NB4 (cell line): ENCODE measurements at regions not wholly inside any gene's neighbourhood (a gene's known extent, or its start where the extent isn't known, plus 50 kb on each side); places are given as distances from the start of the nearest gene placed in this dataset.

Source experiments
- MAX ChIP-seq: IDR thresholded peaks from 2 replicates; pipeline ENCODE4 v1.6.1; 2011; ENCODE audit warnings: low read depth, low read length
- MYC ChIP-seq: IDR thresholded peaks from 2 replicates; pipeline ENCODE4 v1.6.1; 2011; ENCODE audit warnings: low read depth, low read length
- POLR2A ChIP-seq: IDR thresholded peaks from 2 replicates; pipeline ENCODE4 v1.6.1; 2011; ENCODE audit warnings: mild to moderate bottlenecking; ENCODE audit not compliant: insufficient read length; ENCODE audit errors: extremely low read depth
- TF ChIP-seq, protein P1 (sequence below): IDR thresholded peaks from one replicate; pipeline ENCODE4 v1.5.1; 2012; ENCODE audit warnings: low read depth, low read length

DNA sequence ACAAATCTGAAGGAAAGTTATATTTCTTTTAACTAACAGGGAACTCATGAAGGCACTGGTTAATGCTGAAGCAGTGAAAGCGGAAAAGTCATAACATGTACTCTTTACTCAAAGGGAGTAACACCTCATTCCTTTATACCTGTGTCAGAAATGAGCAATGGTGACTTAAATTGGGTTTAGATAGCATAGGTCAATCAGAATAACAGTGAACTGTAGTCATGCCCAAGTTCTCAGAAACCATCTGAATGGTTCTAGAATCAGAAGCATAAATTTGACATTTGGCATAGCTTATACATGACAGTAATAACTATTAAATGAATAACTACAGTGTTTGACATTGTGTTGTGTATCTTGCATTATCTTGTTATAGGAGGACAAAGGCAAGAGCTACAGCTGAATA lies 382.0 kb downstream of the NUF2 start:
- TF ChIP-seq, protein P1, sequence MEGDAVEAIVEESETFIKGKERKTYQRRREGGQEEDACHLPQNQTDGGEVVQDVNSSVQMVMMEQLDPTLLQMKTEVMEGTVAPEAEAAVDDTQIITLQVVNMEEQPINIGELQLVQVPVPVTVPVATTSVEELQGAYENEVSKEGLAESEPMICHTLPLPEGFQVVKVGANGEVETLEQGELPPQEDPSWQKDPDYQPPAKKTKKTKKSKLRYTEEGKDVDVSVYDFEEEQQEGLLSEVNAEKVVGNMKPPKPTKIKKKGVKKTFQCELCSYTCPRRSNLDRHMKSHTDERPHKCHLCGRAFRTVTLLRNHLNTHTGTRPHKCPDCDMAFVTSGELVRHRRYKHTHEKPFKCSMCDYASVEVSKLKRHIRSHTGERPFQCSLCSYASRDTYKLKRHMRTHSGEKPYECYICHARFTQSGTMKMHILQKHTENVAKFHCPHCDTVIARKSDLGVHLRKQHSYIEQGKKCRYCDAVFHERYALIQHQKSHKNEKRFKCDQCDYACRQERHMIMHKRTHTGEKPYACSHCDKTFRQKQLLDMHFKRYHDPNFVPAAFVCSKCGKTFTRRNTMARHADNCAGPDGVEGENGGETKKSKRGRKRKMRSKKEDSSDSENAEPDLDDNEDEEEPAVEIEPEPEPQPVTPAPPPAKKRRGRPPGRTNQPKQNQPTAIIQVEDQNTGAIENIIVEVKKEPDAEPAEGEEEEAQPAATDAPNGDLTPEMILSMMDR: no peak
- TF ChIP-seq POLR2A: no peak
- TF ChIP-seq MAX: no peak
- TF ChIP-seq MYC: no peak
